HG03139 (cell line): ENCODE measurements at regions not wholly inside any gene's neighbourhood (a gene's known extent, or its start where the extent isn't known, plus 50 kb on each side); places are given as distances from the start of the nearest gene placed in this dataset.

Source experiments
- ATAC-seq: cut with Tn5 transposase; IDR thresholded peaks from one replicate; pipeline ENCODE4 v1.9.1; 2021; ENCODE audit not compliant: unreplicated experiment

DNA sequence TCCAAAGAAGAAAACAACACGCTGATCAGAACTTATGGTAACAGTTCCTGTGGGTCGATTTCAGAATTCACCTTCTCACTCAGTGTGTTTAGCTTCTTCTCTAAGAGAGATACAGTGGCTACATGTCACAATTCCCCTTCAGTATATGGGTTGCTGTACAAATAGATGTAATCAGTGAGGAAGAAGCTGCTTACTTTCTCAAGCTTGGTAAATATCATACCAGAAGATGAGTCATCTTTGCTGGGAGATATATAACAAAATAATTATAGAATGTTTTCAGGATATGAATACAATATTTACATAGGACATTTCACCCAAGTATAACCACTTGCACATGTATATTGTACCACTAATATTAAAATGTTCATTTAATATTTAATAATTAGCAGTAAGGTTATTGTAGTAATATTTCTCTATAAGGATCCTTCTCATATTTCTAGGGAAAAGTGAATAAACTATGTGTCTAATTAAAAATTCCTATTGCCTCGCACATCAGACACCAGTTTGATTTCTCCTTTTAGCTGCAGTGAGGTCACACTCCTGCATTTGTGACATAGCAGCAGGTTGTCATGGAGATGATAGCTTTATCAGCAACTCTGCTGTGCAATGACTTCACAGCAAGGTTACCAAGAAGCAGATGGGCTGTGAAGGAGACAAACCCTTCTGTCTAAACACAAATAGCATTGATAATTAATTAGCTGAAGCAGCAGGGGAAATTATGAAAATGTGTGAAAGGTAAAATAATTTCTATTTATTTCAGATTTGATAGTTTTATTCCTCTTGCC is 211.4 kb downstream of the TUSC7 start:
- no peak for ATAC-seq

DNA sequence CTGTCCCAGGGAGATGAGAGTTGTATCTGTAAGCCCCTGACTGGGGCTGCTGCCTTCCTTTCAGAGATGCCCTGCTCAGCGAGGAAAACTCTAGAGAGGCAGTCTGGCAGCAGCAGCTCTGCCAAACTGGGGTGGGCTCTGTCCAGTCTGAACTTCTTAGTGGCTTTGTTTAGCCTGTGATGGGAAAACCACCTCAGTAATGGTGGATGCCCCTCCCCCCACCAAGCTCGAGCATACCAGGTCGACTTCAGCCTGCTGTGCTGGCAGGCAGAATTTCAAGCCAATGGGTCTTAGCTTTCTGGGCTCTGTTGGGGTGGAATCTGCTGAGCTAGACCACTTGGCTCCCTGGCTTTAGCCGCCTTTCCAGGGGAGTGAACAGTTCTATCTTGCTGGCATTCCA is 218.3 kb downstream of the TUSC7 start:
- ATAC-seq = no peak

GRCh38 chr3:116929505-116930222 is 220.1 kb downstream of the TUSC7 start:
- ATAC-seq = no peak

- no peak for ATAC-seq
Measured at GRCh38 chr3:116930786-116931185, 221.2 kb downstream of the TUSC7 start.

DNA sequence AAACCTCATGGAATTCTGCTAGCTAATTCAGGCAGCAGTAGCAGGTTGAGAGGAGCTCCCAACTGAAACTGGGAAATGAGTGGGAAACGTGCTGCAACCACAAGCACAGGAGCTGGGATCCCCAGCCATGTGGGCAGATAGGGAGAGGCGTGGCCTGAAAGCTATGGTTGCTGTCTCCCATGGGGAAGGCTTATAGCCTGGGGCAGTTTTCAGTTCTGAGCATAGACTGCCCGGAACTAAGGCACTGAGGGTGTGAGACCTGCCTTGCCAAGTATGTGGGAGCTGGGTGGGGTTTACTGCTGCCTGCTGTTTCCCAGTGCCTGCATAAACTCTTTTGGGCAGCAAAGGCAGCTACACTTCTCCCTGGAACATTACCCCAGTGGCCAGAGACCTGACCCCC is 229.5 kb downstream of the TUSC7 start:
- no peak for ATAC-seq

- ATAC-seq = no peak
Measured at GRCh38 chr3:116939550-116939949, 230.0 kb downstream of the TUSC7 start.

- no peak for ATAC-seq
Measured at GRCh38 chr3:116940719-116941118, 231.1 kb downstream of the TUSC7 start.

DNA sequence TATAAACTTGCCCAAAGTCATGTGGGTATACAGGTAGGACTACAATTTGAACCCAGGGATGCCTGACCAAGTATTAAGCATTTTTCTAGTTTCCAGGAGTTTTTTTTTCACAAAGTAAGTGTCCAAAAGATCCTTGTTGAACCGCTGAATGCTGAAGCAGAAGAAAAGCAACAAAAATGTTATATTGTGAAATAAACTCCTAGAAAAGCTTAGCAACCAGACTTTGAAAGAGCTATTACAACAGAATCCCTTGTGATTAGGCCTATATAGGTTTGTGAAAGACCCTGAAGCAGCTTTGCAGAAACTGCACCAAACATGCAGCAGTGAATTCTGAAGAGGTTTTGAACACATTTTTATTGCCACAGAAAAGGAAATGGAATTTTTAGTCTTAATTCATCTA is 236.8 kb downstream of the TUSC7 start:
- no peak for ATAC-seq

- ATAC-seq = no peak
Measured at GRCh38 chr3:116947148-116947547, 237.6 kb downstream of the TUSC7 start.

- ATAC-seq = no peak
Measured at GRCh38 chr3:116947809-116948208, 238.2 kb downstream of the TUSC7 start.

- ATAC-seq = no peak
Measured at GRCh38 chr3:116950301-116951055, 240.9 kb downstream of the TUSC7 start.

GRCh38 chr3:116951610-116952009 is 242.0 kb downstream of the TUSC7 start:
- no peak for ATAC-seq

DNA sequence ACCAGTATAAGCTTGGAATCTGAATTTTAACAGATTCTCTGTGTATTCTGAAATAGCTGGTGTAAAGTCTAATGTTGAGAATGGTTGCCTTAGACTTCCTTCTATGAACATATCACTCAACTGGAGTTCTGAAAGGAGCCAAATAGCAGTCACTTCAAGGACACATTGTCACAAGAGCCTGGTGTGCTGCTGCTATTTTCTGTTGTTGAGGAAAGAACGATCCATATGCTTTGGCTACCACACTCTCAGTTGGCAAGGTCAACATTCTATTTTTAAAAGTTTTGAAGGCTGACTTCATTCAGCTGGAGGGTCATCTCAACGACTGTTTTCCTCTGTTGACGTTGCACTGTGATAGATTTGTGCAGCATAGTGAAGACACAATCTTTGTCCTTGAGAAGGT is 248.7 kb downstream of the TUSC7 start:
- ATAC-seq = no peak

DNA sequence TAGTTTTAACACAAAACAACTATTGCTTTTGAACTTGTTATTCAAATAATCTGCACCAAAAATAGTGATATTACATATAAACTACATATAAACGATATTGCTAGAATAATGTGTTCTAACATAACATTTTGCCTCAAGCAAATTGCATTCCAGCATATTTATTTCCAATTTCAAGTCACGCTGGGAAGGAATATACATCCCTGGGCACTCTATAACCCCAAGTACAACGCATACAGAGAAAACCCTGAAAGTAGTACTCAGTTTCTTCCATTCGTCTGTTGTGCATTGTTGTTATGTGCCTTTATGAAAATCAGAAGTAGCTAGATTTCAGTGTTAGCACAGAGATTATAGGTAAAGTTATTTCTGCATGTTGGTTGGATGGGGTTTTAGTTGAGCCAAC is 251.5 kb downstream of the TUSC7 start:
- no peak for ATAC-seq

GRCh38 chr3:116963802-116964201 is 254.2 kb downstream of the TUSC7 start:
- ATAC-seq = no peak

- ATAC-seq = no peak
Measured at GRCh38 chr3:116966649-116967048, 257.1 kb downstream of the TUSC7 start.

DNA sequence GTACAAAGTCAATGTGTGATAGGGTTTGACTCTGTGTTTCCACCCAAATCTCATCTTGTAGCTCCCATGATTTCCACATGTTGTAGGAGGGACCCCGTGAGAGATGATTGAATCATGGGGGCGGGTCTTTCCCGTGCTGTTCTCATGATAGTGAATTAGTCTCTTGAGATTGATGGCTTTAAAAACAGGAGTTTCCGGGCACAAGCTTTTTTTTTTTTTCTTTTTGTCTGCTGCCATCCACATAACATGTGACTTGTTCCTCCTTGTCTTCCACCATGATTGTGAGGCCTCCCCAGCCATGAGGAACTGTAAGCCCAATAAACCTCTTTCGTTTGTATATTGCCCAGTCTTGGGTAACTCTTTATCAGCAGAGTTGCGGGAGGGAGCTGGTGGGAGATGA is 259.6 kb downstream of the TUSC7 start:
- ATAC-seq = no peak

DNA sequence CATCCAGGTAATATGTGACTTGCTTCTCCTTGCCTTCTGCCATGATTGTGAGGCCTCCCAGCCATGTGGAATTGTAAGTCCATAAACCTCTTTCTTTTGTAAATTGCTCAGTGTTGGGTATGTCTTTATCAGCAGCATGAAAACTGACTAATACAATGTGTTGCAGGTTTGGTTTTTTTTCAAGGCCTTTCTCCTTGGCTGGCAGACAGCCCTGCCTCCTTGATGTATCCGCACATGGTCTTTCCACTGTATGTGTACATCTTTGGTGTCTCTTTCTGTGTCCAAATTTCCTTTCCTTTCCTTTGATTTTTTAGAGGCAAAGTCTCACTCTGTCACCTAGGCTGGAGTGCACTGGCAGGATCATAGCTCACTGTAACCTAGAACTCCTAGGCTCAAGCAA is 260.1 kb downstream of the TUSC7 start:
- no peak for ATAC-seq

DNA sequence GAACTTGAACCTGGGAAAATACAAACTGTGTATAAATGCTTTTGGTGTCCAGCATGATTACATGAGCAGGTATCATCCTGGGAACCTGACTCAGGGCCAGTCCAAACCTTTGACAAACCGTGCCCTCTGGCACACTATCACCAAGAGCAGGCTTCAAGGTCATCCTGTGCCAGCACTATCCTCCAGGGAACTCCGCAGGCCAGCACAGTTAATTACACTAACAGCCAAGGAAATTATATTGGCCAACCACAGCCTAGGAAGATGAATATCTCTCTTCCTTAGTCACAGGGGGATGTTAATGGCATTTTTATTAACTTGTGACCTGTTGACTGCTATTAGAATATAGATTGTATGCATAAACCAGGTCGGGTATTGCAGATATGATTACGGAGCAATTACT is 262.0 kb downstream of the TUSC7 start:
- ATAC-seq = no peak

GRCh38 chr3:116974702-116975101 is 265.1 kb downstream of the TUSC7 start:
- ATAC-seq = no peak

GRCh38 chr3:116977441-116977840 is 267.9 kb downstream of the TUSC7 start:
- ATAC-seq = no peak

DNA sequence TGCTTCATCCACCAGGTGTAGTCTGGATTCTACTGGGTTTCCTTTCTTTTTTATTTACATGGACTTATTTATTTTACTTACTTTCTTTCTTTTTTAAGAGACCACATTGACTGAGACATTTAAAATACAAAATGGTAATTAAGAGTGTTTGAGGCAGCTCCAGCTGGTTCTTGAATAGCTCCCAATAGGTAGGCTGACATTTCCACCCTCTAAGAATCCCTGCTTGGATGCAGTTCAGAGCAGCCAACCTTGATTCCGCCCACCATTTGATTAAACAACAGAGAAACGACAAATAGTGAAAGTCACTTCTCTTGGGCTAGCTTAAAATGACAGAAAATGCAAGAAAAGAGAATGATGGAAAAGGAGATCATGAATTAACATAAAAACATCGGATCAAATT is 270.5 kb downstream of the TUSC7 start:
- no peak for ATAC-seq
